ENCODE measurements at regions not wholly inside any gene's neighbourhood (a gene's known extent, or its start where the extent isn't known, plus 50 kb on each side); places are given as distances from the start of the nearest gene placed in this dataset.

DNA sequence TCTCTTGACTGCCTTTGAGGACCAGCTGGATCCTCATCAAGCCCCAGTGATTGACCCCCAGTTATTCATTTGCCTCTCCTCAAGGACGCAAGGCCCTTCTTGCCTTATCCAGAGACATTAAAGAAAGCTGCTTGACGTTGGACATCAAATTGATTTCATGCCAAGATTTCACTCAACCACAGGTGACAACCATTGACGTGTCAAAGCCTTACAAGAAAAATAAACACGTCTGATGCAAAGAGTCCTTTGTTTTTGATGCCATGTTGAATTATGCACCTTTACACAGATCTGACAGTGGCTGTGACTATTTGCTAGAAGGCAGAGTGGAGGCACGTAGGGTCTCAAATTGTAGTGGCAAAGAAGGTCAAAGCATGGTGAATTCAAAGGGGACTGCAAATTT, 666.2 kb upstream of the CAMK1G start:
- TF ChIP-seq, protein P1, sequence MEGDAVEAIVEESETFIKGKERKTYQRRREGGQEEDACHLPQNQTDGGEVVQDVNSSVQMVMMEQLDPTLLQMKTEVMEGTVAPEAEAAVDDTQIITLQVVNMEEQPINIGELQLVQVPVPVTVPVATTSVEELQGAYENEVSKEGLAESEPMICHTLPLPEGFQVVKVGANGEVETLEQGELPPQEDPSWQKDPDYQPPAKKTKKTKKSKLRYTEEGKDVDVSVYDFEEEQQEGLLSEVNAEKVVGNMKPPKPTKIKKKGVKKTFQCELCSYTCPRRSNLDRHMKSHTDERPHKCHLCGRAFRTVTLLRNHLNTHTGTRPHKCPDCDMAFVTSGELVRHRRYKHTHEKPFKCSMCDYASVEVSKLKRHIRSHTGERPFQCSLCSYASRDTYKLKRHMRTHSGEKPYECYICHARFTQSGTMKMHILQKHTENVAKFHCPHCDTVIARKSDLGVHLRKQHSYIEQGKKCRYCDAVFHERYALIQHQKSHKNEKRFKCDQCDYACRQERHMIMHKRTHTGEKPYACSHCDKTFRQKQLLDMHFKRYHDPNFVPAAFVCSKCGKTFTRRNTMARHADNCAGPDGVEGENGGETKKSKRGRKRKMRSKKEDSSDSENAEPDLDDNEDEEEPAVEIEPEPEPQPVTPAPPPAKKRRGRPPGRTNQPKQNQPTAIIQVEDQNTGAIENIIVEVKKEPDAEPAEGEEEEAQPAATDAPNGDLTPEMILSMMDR (conservative IDR thresholded peaks at IDR 0.05; ENCODE audit: low read length) = no peak
- TF ChIP-seq EZH2phosphoT487 (IDR thresholded peaks at IDR 0.05; ENCODE audit: borderline replicate concordance) = no peak

Data from Loucy (cell line).